Suprapubic skin (tissue), 4 donors: ENCODE measurements at regions not wholly inside any gene's neighbourhood (a gene's known extent, or its start where the extent isn't known, plus 50 kb on each side); places are given as distances from the start of the nearest gene placed in this dataset.

Experiments
- DNase-seq, 2 donors: peaks; one replicate each; pipeline ENCODE4 v3.0.0-alpha.2; 2019; ENCODE audit warnings: low spot score in 2 of 2
- H3K27ac ChIP-seq: fragments of 200-600 bp; sonication (generic); one replicate; pipeline ENCODE4 v1.5.1; 2019
- H3K27me3 ChIP-seq: fragments of 200-600 bp; sonication (generic); one replicate; pipeline ENCODE4 v1.5.1; 2019
- H3K36me3 ChIP-seq: fragments of 200-600 bp; sonication (generic); one replicate; pipeline ENCODE4 v1.5.1; 2019
- H3K4me1 ChIP-seq: fragments of 200-600 bp; sonication (generic); one replicate; pipeline ENCODE4 v1.5.1; 2019
- H3K4me3 ChIP-seq: fragments of 200-600 bp; sonication (generic); one replicate; pipeline ENCODE4 v1.5.1; 2019; ENCODE audit warnings: mild to moderate bottlenecking
- H3K9me3 ChIP-seq: fragments of 200-600 bp; sonication (generic); one replicate; pipeline ENCODE4 v1.5.1; 2019
- CTCF ChIP-seq, 2 donors: fragments of 200-600 bp in 1 of 2; fragments of 450-650 bp in 1 of 2; sonication (generic) in 1 of 2; IDR thresholded peaks; one replicate each; pipeline ENCODE4 v1.5.1; 2016 to 2019; ENCODE audit warnings: antibody characterized with exemption in 2 of 2, mild to moderate bottlenecking in 1 of 2, moderate library complexity in 1 of 2
- EP300 ChIP-seq: sonication (generic); formaldehyde crosslinking; IDR thresholded peaks from one replicate; pipeline ENCODE4 v1.6.1; 2017; ENCODE audit warnings: antibody characterized with exemption
- POLR2A ChIP-seq, 2 donors: fragments of 450-650 bp; IDR thresholded peaks; one replicate each; pipeline ENCODE4 v1.6.1; 2017; ENCODE audit warnings: antibody characterized with exemption in 2 of 2, mild to moderate bottlenecking in 2 of 2, moderate library complexity in 2 of 2
- POLR2AphosphoS5 ChIP-seq, 3 donors: sonication (generic); formaldehyde crosslinking; IDR thresholded peaks; one replicate each; pipeline ENCODE4 v1.6.1; 2017; ENCODE audit warnings: antibody characterized with exemption in 3 of 3
- WGBS: methylation state at CpG from one replicate; pipeline ENCODE4 v1.1.5; 2018; 5-methylcytosine and 5-hydroxymethylcytosine counted together

- no peaks in the 10 kb centered on the region for H3K27me3 ChIP-seq
- no peak overlapping the region for H3K27ac ChIP-seq
- DNase-seq: no peak
- TF ChIP-seq POLR2AphosphoS5 (IDR thresholded peaks at IDR 0.05): no peak
- no peak for TF ChIP-seq CTCF (IDR thresholded peaks at IDR 0.05)
- no peak for TF ChIP-seq POLR2A (IDR thresholded peaks at IDR 0.05)
- no peak for TF ChIP-seq EP300
- WGBS: 63% methylated on average over 4 of the region's 4 CpGs
- H3K4me1 ChIP-seq: peaks cover 11% of the 10 kb centered on the region
- no peak overlapping the region for H3K4me3 ChIP-seq
- H3K9me3 ChIP-seq: no peaks in the 10 kb centered on the region
- no peaks in the 10 kb centered on the region for H3K36me3 ChIP-seq
Measured at GRCh38 chr9:115292584-115293279, 174.8 kb upstream of the TNC start.

- no peak overlapping the region for H3K27ac ChIP-seq
Measured at GRCh38 chr9:115295734-115296133, 177.8 kb upstream of the TNC start.

GRCh38 chr9:115296831-115297565 is 179.0 kb upstream of the TNC start:
- Histone ChIP-seq H3K36me3 (no peaks in the 10 kb centered on the region), H3K4me3 (no peak overlapping the region), H3K4me1 (peaks cover 8% of the 10 kb centered on the region), H3K27ac (no peak overlapping the region), H3K9me3 (no peaks in the 10 kb centered on the region), H3K27me3 (no peaks in the 10 kb centered on the region)
- WGBS: 77% methylated on average over 1 of the region's 1 CpG
- TF ChIP-seq POLR2A (IDR thresholded peaks at IDR 0.05) (no peak), CTCF (IDR thresholded peaks at IDR 0.05) (no peak), POLR2AphosphoS5 (IDR thresholded peaks at IDR 0.05) (no peak), EP300 (no peak)
- no peak for DNase-seq

More at GRCh38 chr9:115295734-115296133, 177.8 kb upstream of the TNC start:
- WGBS: 88% methylated on average over 2 of the region's 2 CpGs
- H3K27me3 ChIP-seq: no peaks in the 10 kb centered on the region
- no peaks in the 10 kb centered on the region for H3K9me3 ChIP-seq
- no peaks in the 10 kb centered on the region for H3K36me3 ChIP-seq
- no peak for DNase-seq
- no peak overlapping the region for H3K4me3 ChIP-seq
- no peak for TF ChIP-seq CTCF (IDR thresholded peaks at IDR 0.05)
- no peak for TF ChIP-seq EP300
- no peak for TF ChIP-seq POLR2A (IDR thresholded peaks at IDR 0.05)
- no peak for TF ChIP-seq POLR2AphosphoS5 (IDR thresholded peaks at IDR 0.05)
- peaks cover 11% of the 10 kb centered on the region for H3K4me1 ChIP-seq

GRCh38 chr9:115300116-115300515 is 182.2 kb upstream of the TNC start:
- H3K4me3 ChIP-seq: no peak overlapping the region
- no peaks in the 10 kb centered on the region for H3K36me3 ChIP-seq
- no peak overlapping the region for H3K27ac ChIP-seq
- no peaks in the 10 kb centered on the region for H3K9me3 ChIP-seq
- peaks cover 6% of the 10 kb centered on the region for H3K4me1 ChIP-seq
- no peak for DNase-seq
- WGBS: 84% methylated on average over 1 of the region's 1 CpG
- TF ChIP-seq CTCF (IDR thresholded peaks at IDR 0.05) (no peak), POLR2A (IDR thresholded peaks at IDR 0.05) (no peak), EP300 (no peak), POLR2AphosphoS5 (IDR thresholded peaks at IDR 0.05) (no peak)
- H3K27me3 ChIP-seq: no peaks in the 10 kb centered on the region

- Histone ChIP-seq H3K4me3 (no peak overlapping the region), H3K36me3 (no peaks in the 10 kb centered on the region), H3K9me3 (no peaks in the 10 kb centered on the region), H3K27ac (no peak overlapping the region), H3K27me3 (no peaks in the 10 kb centered on the region), H3K4me1 (no peaks in the 10 kb centered on the region)
- 74% methylated on average over 2 of the region's 2 CpGs for WGBS
- DNase-seq: no peak
- no peak for TF ChIP-seq POLR2AphosphoS5 (IDR thresholded peaks at IDR 0.05)
Measured at GRCh38 chr9:115300874-115301273, 182.9 kb upstream of the TNC start.
